IPS-NIHi7 (cell line): ENCODE measurements at regions not wholly inside any gene's neighbourhood (a gene's known extent, or its start where the extent isn't known, plus 50 kb on each side); places are given as distances from the start of the nearest gene placed in this dataset.
"Not testable (repeated sequence)": the region's sequence is repeated elsewhere in the genome, so short reads cannot be mapped to it uniquely, and the experiment has no call there.

Experiments used
- DNase-seq: peaks from one replicate; pipeline ENCODE4 v3.0.0; 2012; ENCODE audit warnings: mixed read lengths; ENCODE audit errors: extremely low spot score

DNA sequence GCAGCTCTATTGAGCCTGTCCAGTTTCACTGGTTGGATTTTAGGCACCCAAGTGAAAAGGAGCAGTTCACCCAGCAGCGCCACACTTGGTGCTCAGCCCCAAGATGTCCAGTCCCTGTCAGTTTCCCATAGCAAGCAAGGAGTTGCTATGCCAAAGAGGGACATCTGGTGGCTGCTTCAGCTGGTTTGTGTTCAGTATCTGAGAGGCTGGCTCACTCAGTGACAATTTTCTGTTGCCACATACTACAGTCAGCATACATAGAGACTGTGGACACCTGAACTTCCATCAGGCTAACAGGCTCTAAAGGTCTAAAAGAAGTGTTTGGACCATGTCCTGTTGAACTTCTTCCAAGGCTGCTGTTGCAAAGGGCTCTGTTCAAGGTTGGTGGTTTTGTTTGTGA, 453.9 kb downstream of the RPIA start:
- not testable (repeated sequence) for DNase-seq

DNA sequence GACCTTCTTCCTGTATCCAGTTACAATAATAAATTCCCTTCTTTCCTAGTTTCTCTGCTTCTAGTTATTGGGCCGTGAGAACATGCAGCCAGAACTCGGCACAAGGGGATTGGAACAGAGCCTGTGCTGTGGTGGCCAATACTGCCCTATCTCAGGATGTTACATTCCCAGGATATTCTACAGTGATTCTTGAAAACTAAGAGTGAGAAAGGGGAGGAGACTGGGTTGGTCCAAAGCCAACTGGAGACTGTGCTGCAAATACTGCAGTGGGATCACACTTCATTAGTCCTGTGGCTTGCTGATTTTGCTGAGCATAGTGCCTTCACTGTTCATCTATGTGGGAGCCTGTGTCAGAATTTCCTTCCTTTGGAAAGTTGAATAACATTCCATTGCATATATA, 456.8 kb downstream of the RPIA start:
- not testable (repeated sequence) for DNase-seq

DNA sequence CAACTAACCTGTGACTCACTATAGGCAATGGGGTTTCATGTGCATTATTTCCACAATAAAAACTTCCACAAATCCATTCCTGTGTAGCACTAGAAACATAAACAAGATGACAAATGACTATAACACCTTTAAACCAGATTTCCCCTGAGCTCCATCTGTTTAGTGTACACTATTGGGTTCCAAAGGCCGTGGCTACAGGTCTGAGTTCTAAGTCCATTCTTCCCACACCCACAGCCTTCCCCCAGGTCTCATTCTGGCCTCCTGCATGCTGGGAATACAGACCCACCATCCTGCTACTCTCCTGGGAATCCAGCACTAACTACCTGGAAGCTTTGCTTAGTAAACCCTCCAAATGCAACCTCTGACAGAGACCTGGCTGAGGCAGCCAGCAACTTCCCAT, 460.2 kb downstream of the RPIA start:
- DNase-seq, result not testable (repeated sequence)

DNA sequence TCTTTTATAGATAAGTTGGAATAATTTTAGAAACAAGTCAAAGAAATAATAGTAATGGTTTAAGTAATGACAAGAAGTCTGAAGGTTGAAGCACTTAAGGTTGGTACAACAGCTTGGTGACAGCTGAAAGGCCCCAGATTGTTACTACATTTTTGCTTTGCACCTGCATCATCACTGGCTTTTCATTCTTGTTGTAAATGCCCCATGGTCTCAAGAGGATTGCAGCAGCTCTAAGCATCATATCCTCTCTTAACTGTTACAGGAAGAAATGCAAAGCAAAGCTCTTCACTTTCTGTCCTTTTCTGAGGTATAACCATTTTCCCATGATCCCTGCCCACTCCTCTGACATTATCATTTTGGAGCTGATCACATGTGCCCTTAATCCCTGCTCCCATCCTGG, 461.0 kb downstream of the RPIA start:
- not testable (repeated sequence) for DNase-seq

DNA sequence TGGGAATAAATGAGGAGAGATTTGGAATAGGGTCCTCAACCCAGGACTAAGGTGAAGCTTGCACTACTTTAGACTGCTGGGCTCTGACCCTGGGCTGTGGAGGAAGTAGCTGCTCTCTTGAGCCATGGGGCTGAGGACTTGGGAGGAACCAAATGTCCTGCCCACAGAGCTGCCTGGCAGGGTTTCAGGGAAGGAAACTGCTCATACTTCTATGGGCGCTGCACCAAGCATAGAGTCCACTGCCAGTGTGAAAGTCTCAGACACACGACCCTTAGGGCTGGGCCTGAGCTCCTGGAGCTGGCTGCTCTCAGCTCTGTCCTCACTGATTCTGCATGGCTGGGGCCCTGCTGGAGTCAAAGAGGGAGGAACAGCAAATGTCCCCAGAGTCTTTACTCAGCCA, 461.7 kb downstream of the RPIA start:
- not testable (repeated sequence) for DNase-seq

DNA sequence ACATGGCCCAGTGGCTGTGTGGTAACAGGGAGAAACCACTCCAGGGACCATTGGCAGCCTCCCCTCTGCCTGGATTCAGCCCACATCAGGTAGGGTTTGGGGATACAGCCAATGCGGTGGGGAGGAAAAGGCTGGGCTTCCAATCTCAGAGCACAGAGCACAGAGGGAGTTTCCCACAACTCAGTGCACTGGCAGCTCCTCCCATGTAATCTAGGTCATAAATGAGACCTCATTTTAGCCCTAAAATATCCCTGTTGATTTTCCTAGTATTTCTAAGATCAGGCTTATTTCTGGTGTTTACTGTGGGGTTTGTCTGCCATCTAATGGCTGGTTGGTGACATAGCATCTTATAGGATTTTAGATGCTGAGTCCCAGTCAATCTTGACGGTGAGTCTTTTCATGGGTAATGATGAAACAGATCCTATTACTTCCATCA, 462.8 kb downstream of the RPIA start:
- DNase-seq, result not testable (repeated sequence)

DNA sequence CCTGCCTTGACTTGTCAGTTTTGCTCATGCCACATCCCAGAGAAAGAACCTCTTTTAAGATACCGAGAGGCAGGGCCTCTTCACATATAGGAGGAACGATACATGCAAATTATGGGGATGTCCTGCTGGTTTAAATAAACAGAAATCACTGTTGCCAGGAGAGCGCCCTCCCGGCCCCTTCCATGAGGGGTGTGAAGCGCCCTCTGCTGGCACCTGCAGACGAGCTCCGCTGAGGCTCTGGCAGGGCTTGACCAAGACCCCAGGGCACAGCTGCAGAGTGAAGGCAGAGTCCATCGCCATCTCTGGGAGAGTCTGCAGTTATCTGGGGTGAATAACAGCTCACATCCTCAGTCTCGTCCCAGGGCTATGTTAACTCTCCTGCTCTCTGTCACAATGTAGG, 468.8 kb downstream of the RPIA start:
- not testable (repeated sequence) for DNase-seq

DNA sequence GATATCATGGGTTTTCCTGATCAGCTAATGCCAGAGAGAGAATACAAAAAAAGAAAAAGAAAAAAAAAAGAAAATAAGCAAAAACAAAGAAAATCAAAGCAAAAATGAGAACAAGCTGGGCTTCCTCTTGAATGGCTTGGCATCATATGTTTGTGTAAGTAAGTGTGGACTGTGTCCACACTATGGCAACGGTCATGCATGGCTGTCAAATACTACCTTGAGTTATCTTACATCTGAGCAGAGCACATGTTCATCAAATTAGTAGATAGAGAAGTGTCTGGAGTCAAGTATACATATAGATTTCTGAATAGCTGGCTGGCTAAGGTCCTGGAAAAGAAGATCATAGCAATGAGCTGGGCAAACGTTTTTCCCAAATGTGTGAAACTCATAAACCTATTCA, 470.2 kb downstream of the RPIA start:
- not testable (repeated sequence) for DNase-seq

DNA sequence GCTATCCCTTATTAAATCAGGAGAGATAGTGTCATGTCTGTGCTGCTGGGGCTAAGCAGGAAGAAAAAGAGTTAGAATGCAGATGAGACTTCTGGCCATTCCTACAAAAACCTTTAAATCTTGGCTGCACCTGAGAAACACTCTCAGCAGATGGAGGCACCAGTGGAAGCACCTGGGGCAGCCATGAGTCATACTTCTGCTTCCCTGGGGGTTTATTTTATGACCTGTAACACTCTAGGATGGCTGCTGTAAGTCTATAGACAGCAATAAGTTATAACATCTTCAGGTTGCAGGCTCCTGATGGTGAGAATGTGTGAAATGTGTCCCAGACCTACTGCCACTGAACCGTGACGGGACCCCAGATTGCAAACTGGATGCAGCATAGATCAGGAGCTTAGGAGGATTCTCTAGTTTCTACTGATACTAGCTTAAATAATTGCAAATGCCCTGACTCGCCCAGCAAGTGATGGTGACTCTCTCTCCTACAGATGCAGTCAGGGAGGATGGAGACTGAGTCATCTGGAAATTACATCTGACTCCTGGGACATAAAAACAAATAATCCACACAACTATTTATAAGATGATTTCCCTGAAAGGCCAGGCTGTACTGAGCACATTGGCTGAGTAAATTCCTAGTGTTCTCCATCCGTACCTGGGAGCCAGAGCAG, 479.2 kb downstream of the RPIA start:
- DNase-seq, result not testable (repeated sequence)

DNA sequence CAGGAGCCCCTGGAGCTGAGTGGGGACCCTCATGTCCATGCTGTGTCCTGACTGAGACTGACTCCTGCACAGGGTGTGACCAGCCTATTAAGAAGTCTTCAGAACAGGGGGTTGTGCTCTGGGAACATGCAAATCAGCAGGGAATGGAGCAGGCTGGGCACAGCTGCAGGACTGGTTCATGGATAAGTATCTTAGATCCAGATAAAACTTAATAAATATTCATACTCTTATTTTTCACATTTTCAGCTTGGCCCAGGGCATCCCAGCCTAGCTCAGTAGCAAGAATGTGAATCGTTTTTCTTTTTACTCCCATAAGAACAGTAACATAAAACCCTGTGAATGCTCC, 479.7 kb downstream of the RPIA start:
- DNase-seq, result not testable (repeated sequence)

DNA sequence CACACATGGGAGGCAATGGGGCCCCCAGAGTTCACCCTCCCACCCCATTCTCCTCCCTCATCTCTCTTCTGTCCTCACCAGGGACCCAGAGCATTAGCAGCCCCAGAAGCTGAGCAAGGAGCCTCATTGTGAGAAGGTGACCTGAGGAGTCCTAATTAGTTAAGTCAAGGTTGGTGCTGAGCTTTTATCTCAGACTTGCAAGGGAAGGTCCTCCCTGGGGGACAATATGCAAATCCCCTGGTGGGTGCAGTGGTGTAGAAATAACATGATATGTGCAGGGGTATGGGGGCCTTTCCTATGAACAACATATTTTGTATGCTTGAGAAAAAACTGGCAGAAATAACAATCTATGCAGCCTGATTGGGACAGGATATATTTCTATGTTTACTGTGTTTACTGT, 485.5 kb downstream of the RPIA start:
- not testable (repeated sequence) for DNase-seq

DNA sequence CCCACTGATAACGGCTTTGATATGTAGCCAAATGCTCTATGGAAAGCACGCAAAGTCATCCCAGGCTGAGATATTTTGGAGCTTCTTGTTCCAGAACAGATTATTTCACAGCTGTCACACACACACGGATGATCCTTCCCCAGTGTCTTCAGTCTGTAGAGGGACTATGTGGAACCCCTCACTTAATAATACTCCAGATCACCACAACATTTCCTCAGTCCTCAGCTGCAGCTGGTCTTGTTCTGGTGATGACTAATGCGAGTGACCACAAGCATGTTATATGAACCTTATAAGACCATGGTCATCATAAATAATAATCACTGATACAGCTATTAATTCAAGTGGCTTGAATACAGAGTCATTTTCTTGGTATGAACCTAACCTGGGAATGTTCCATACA, 490.7 kb downstream of the RPIA start:
- DNase-seq, result not testable (repeated sequence)

DNA sequence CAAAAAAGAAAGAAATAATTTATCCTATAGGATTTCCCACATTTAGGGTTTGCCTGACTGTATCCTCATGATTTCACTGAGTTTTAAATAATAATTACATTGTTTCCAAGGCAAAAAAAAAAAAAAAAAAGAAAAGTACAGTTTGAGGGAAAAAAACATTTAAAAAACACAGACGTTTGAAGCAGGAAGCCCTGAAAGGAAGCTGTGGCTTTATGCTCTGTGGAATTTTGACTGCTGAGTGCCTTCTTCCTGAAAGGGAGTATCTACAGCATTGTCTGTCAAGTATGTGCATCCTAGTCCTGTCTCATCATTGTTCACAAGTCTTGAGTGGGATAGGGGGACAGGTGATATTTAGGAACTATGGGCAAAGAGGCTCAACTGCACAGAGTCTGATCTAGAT, 493.3 kb downstream of the RPIA start:
- not testable (repeated sequence) for DNase-seq

DNA sequence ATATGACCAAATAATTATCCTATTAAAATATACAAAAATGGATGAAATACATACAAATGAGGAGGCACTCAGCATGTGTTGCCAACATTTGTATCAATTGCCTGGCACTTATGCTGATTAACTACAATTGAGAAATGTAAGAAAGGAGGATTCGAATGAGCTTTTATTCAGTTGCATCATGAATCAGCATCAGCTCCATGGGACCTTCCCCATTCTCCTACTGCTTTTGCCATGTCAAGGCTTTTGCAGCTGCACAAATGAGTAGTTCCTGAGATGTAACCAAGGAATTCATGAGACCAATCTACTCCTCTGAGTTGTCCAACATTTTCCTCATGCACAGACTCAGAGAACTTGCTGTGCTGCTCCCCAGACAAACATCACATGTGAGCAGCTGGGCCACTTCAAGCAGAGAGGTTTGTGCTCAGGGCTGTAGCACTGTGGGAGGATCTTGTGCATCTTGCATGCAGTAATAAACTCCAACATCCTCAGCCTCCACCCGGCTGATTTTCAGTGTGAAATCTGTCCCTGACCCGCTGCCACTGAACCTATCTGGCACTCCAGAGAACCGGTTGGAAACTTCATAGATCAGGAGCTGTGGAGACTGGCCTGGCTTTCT, 504.3 kb downstream of the RPIA start:
- DNase-seq, result not testable (repeated sequence)

DNA sequence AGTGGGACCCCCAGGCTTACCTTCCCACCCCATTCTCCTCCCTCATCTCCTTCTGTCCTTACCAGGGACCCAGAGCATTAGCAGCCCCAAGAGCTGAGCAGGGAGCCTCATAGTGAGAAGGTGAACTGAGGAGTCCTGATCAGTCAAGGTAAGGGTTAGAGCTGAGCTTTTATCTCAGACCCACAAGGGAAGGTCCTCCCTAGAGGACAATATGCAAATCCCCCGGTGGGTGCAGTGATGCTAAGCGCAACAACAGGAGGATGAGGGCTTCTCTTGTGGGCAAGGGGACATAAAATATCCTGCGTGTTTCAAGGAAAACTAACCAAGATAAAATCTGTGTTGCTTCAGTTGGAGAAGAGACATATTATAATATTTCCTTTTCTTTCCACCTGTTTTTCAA, 505.2 kb downstream of the RPIA start:
- DNase-seq, result not testable (repeated sequence)

DNA sequence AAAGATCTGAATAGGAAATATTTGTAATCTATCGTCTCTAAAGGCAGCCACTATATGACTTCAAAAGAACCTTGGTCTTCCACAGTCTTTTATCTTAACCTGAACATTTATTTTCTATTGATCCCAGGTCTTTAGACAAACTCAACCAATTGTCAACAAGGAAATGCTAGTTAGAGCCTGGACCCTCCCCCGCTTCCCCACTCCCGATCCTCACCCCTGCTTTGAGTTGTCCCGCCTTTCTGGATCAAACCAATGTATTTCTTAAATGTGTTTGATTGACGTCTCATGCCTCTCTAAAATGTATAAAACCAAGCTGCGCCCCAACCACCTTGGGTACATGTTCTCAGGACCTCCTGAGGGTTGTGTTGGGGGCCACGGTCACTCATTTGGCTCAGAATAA, 506.6 kb downstream of the RPIA start:
- not testable (repeated sequence) for DNase-seq

DNA sequence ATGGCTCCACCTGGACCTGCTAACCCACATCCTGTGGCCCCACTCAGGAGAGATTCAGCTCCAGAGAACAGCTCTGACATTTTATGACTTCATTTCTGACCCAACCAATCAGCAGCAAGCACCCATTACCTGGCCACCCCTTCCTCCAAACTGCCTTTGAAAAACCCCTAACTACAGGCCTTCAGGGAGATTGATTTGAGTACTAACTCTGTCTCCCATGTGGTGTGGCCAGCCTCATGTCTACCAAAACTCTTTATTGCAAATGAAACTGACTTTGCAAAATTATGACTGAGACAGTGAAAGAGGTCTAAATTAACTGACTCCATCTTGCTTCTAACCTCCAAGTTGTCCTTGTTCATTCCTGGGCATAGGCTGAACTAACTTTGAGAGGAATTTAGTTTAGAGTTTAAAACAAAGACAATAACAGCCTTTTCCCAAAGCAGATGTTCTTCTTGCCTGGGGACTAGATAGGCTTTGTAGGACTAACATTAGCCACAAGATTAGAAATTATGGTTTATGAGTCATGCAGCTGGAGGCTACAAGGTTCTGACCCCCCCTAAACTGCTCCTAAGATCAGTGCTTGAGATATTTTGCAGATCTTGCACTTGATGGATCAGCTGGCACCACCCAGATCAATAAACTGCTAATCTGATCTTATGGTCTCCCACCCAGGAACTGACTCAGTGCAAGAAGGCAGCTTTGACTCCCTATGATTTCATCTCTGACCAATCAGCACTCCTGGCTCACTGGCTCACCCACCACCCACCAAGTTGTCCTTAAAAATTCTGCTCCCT, 508.2 kb downstream of the RPIA start:
- DNase-seq, result not testable (repeated sequence)

DNA sequence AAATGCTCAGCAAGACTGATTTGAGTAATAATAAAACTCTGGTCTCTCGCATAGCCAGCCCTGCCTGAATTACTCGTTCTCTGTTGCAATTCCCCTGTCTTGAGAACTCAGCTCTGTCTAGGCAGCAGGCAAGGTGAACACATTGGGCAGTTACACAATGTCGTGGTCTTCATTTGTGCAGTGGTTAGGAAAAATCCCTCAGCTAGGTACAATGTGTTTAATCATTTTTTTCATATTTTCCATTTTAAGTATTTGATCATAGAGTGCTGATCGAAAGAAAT, 508.7 kb downstream of the RPIA start:
- DNase-seq, result not testable (repeated sequence)

DNA sequence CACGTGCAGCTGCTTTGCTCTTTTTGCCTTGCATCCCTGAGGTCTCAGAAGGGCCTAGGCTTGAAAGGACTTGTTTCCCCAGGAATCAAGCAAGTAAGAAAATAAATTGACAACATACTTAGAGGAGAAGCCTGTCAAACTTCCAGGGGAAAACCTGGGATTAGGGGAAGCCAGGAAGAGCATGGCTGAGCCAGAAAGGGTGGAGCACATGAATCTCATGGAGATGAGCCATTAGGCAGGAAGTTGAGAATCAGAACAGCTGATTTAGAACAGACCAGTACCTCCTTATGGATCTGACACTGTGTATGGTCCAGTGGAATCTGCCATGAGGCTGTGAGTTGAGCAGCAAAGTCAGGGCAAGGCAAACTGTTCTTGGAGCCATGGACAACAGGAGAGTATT, 511.0 kb downstream of the RPIA start:
- DNase-seq, result not testable (repeated sequence)

DNA sequence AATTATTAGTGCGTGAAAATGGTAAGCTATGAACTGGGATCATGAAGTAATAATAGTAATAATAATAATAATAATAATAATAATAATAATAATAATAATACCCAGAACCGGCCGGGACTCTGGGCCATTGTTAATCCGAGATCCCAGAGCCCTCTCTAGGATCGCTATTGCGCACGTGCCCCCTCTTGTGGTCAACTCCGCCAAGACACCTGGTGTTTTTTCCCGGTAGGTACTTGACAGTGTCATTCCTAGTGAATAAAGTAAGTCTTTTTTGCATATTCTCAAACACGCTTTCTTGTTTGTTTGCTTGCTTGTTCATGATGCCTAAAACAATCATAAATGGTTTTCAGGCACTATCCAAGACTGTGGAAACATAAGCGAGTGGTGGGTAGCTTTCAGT, 513.7 kb downstream of the RPIA start:
- DNase-seq, result peak; percentile 20

DNA sequence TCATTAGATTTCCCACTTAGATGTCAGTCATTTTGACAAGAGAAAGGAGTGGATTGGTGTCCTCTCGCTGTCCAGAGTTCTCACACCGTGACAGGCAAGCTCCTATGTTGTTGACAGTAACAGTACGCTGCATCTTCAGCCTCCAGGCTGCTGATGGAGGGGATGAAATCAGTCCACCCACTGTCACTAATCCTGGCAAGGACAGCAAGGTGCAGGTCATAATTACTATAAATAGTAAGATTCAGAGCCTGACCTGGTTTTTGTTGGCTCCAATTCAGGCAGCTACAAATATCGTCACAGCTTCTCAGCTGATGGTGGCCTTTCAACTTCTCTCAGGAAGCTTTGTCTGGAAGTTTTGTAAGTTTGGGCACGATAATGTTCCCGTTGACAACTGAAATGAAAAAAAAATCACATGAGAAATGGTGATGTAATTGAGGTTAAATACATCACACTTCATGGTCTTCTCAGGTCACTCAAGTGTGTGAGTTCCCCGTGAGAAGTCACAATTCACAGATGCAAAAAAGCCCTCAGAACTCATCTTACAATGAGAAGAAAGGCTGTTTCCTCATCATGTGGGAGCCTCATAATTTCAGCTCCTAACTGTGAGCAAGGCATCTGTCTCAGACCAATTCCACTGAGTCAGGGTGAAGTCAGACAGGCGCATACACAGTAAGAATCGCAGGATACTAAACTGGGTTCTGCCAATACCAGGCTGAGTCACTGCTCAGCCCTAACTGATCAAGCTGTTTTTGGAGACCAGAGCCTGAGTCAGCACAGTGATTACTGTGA, 516.9 kb downstream of the RPIA start:
- DNase-seq, result not testable (repeated sequence)

DNA sequence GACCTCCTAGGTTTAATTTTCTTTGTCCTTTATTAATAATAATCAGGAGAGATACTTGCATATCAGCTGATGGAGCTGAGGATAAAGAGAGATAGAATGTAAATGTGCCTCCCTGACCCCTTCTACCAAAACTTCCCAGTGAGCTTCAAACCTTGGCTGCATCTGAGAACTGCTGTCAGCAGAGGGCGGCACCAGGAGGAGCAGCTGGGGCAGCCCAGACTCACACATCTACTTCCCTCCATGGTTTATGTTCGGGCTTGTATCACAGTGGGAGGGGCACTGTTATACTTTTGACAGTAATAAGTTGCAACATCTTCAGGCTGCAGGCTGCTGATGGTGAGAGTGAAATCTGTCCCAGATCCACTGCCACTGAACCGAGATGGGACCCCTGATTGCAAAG, 521.7 kb downstream of the RPIA start:
- not testable (repeated sequence) for DNase-seq
